Astrocyte (in vitro differentiated cells and primary cell): ENCODE measurements at regions not wholly inside any gene's neighbourhood (a gene's known extent, or its start where the extent isn't known, plus 50 kb on each side); places are given as distances from the start of the nearest gene placed in this dataset.

ENCODE experiments used
- DNase-seq: peaks from one replicate; pipeline ENCODE4 v3.0.0-alpha.2; 2010; ENCODE audit warnings: low read depth
- FAIRE-seq: peaks from 2 replicates; lab custom pipeline; 2011; peaks lifted over from hg19 to GRCh38; lab: Jason Lieb, UNC
- H2AFZ ChIP-seq: 2 replicates; pipeline ENCODE4 v1.6.0; 2012; ENCODE audit warnings: low read depth, low read length, inconsistent platforms
- H3K27ac ChIP-seq: 2 replicates; pipeline ENCODE4 v1.5.1; 2011; ENCODE audit warnings: low read depth, low read length, inconsistent platforms
- H3K27me3 ChIP-seq: 2 replicates; pipeline ENCODE4 v1.6.0; 2011; ENCODE audit warnings: low read length, inconsistent platforms; ENCODE audit not compliant: insufficient read depth
- H3K36me3 ChIP-seq: 2 replicates; pipeline ENCODE4 v1.5.1; 2011; ENCODE audit warnings: low read length, inconsistent platforms; ENCODE audit not compliant: insufficient read depth
- H3K4me1 ChIP-seq: 2 replicates; pipeline ENCODE4 v1.5.1; 2011; ENCODE audit warnings: low read length, inconsistent platforms; ENCODE audit not compliant: insufficient read depth
- H3K4me2 ChIP-seq: 2 replicates; pipeline ENCODE4 v1.6.0; 2012; ENCODE audit warnings: low read length, inconsistent platforms
- H3K4me3 ChIP-seq: 2 replicates; pipeline ENCODE4 v1.5.1; 2011; ENCODE audit warnings: low read depth, mild to moderate bottlenecking, low read length, inconsistent platforms; ENCODE audit not compliant: insufficient read depth
- H3K79me2 ChIP-seq: 2 replicates; pipeline ENCODE4 v1.6.0; 2012; ENCODE audit warnings: mild to moderate bottlenecking, low read length, inconsistent platforms; ENCODE audit not compliant: insufficient read depth
- H3K9ac ChIP-seq: 2 replicates; pipeline ENCODE4 v1.6.0; 2012; ENCODE audit warnings: mild to moderate bottlenecking, low read length, inconsistent platforms
- H3K9me3 ChIP-seq: 2 replicates; pipeline ENCODE4 v1.5.1; 2012; ENCODE audit warnings: low read depth, mild to moderate bottlenecking, low read length, inconsistent platforms; ENCODE audit not compliant: insufficient read depth
- H4K20me1 ChIP-seq: 2 replicates; pipeline ENCODE4 v1.6.0; 2012; ENCODE audit warnings: low read length, inconsistent platforms; ENCODE audit not compliant: insufficient read depth
- H3K27ac Mint-ChIP-seq: one replicate; pipeline ENCODE4 v1.8.0; 2021; ENCODE audit warnings: mild to moderate bottlenecking, mixed read lengths; ENCODE audit not compliant: unreplicated experiment
- H3K27me3 Mint-ChIP-seq: one replicate; pipeline ENCODE4 v1.8.0; 2021; ENCODE audit warnings: low read depth, mixed read lengths; ENCODE audit not compliant: unreplicated experiment
- H3K36me3 Mint-ChIP-seq: one replicate; pipeline ENCODE4 v1.8.0; 2021; ENCODE audit warnings: low read depth, mixed read lengths; ENCODE audit not compliant: unreplicated experiment
- H3K4me1 Mint-ChIP-seq: one replicate; pipeline ENCODE4 v1.8.0; 2021; ENCODE audit warnings: low read depth, mixed read lengths; ENCODE audit not compliant: unreplicated experiment
- H3K4me3 Mint-ChIP-seq: one replicate; pipeline ENCODE4 v1.8.0; 2021; ENCODE audit warnings: mild to moderate bottlenecking, moderate library complexity, mixed read lengths; ENCODE audit not compliant: unreplicated experiment
- H3K9me3 Mint-ChIP-seq: one replicate; pipeline ENCODE4 v1.8.0; 2021; ENCODE audit warnings: mild to moderate bottlenecking, mixed read lengths; ENCODE audit not compliant: unreplicated experiment
- CTCF ChIP-seq: IDR thresholded peaks from 2 replicates; pipeline ENCODE4 v1.5.1; 2011; ENCODE audit warnings: low read depth, mild to moderate bottlenecking, inconsistent platforms, low read length, moderate library complexity; ENCODE audit not compliant: insufficient read depth
- EZH2 ChIP-seq: IDR thresholded peaks from 2 replicates; pipeline ENCODE4 v1.6.1; 2012; ENCODE audit warnings: mild to moderate bottlenecking, low read length, inconsistent platforms; ENCODE audit not compliant: insufficient read depth

DNA sequence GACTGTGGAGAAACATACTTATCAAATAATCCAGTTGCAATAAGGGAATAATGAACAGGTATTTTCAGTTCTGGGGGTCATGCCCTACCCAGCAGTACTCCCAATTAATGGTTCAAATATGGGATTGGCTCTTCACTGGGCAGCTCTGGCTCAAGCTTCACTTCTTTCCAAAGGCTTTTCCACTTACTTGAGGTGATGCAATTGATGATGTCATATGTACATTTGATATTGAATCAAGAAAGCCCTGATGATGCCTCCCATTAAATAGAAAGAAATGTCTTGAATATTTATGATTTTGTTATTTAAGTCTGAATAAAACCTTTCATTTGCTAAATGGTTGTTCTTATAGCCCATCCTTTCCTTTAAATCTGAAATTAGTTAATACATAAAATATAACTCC lies 789.9 kb downstream of the USP25 start:
- peaks cover 18% of the 10 kb centered on the region for H3K79me2 ChIP-seq
- H3K4me1 ChIP-seq, result peaks cover 4% of the 10 kb centered on the region
- no peak overlapping the region for H3K4me3 ChIP-seq
- Mint-ChIP-seq H3K4me1 (no peaks in the 10 kb centered on the region), H3K4me3 (no peak overlapping the region), H3K27ac (no peak overlapping the region), H3K9me3 (peaks cover 3% of the 10 kb centered on the region), H3K36me3 (no peaks in the 10 kb centered on the region), H3K27me3 (no peaks in the 10 kb centered on the region)
- DNase-seq (no peak), FAIRE-seq (no peak)
- H3K9me3 ChIP-seq, result no peaks in the 10 kb centered on the region
- no peak overlapping the region for H2AFZ ChIP-seq
- H3K4me2 ChIP-seq, result no peak overlapping the region
- H3K36me3 ChIP-seq, result no peaks in the 10 kb centered on the region
- H3K27ac ChIP-seq, result no peak overlapping the region
- no peak overlapping the region for H3K9ac ChIP-seq
- no peaks in the 10 kb centered on the region for H4K20me1 ChIP-seq
- no peak for TF ChIP-seq EZH2
- no peak for TF ChIP-seq CTCF
- H3K27me3 ChIP-seq, result no peaks in the 10 kb centered on the region

DNA sequence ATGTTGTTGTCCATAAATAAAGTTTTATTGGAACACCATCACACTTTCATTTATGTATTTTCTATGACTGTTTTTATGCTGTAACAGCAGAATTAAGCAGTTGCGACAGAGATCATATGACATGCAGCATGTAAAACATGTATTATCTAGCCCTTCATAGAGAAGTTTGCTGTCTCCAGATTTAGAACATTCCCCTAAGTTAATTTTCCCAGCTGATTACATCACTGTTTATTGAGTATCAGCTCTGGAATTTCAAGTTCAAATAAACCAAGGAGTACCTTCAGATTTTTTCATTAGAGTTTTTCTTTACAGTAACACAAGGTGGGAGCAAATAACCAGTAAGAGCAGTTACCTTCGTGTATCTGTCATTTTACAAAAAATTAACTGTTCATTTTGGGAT lies 792.8 kb downstream of the USP25 start:
- no peak for FAIRE-seq
- no peak overlapping the region for H2AFZ ChIP-seq
- no peaks in the 10 kb centered on the region for H3K27me3 Mint-ChIP-seq
- H3K36me3 ChIP-seq, result no peaks in the 10 kb centered on the region
- peak overlapping the region; percentile 5 for H3K4me2 ChIP-seq
- H3K79me2 ChIP-seq, result peaks cover 8% of the 10 kb centered on the region
- no peaks in the 10 kb centered on the region for H3K4me1 Mint-ChIP-seq
- no peaks in the 10 kb centered on the region for H3K27me3 ChIP-seq
- peak; percentile 78 for DNase-seq
- no peaks in the 10 kb centered on the region for H3K9me3 Mint-ChIP-seq
- H3K9me3 ChIP-seq, result no peaks in the 10 kb centered on the region
- no peaks in the 10 kb centered on the region for H3K36me3 Mint-ChIP-seq
- no peak overlapping the region for H3K27ac Mint-ChIP-seq
- H3K9ac ChIP-seq, result no peak overlapping the region
- H4K20me1 ChIP-seq, result no peaks in the 10 kb centered on the region
- peaks cover 4% of the 10 kb centered on the region for H3K4me1 ChIP-seq
- no peak overlapping the region for H3K4me3 Mint-ChIP-seq
- TF ChIP-seq CTCF (no peak), EZH2 (no peak)
- peak overlapping the region; percentile 5 for H3K27ac ChIP-seq
- H3K4me3 ChIP-seq, result no peak overlapping the region

GRCh38 chr21:16530656-16531055 lies 800.9 kb downstream of the USP25 start:
- Mint-ChIP-seq H3K9me3 (peaks cover 4% of the 10 kb centered on the region), H3K4me3 (no peak overlapping the region), H3K27ac (no peak overlapping the region), H3K4me1 (peaks cover 7% of the 10 kb centered on the region), H3K36me3 (no peaks in the 10 kb centered on the region), H3K27me3 (no peaks in the 10 kb centered on the region)
- H3K4me1 ChIP-seq, result peaks cover 18% of the 10 kb centered on the region
- peaks cover 42% of the 10 kb centered on the region for H3K79me2 ChIP-seq
- no peak overlapping the region for H3K27ac ChIP-seq
- no peaks in the 10 kb centered on the region for H3K27me3 ChIP-seq
- no peak for FAIRE-seq
- no peak overlapping the region for H2AFZ ChIP-seq
- H3K4me3 ChIP-seq, result no peak overlapping the region
- H4K20me1 ChIP-seq, result no peaks in the 10 kb centered on the region
- TF ChIP-seq EZH2 (no peak), CTCF (no peak)
- H3K9ac ChIP-seq, result no peak overlapping the region
- no peaks in the 10 kb centered on the region for H3K9me3 ChIP-seq
- no peak for DNase-seq
- H3K36me3 ChIP-seq, result no peaks in the 10 kb centered on the region
- no peak overlapping the region for H3K4me2 ChIP-seq
